ENCODE measurements at regions not wholly inside any gene's neighbourhood (a gene's known extent, or its start where the extent isn't known, plus 50 kb on each side); places are given as distances from the start of the nearest gene placed in this dataset.

DNA sequence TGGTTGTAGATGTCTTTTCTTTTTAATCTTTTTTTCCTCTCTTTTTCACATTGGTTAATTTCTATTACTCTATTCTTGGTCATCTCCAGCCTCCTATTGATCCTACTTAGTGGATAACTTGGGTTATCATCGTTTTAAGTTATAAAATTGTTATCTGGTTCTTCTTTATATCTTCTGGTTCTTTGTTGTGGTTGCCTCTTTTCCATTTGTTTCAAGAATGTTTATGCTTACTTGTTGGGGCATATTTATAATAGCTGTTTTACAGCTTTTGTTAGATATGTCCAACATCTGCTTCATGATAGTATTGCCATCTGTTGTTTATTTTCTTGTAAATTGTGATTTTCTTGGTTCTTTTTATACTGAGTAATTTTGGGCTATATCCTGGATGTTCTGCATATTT is 1429.6 kb downstream of the TBC1D22A start:
- no peak for DNase-seq

GRCh38 chr22:48188231-48188721 is 1425.8 kb downstream of the TBC1D22A start:
- DNase-seq: no peak

DNA sequence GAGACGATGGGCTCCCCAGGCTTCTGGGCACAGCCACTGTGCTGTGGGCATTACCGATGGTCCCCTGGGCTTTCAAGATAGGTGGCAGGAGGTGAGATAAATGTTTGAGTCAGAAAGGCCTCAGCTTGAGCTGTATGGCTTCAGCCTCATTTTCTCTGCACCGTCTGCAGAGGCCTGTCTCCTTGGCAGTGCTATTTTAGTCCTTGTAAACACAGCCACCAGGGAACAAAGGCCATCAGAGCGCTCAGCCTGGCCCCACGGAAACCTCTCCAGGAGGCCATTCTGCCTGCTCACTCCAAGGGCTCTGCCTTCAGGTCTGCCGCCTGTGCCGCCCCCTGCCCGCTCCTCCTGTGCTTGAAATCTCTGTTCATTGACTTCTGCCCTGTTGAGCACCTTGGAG is 1424.9 kb downstream of the TBC1D22A start:
- no peak for DNase-seq

DNA sequence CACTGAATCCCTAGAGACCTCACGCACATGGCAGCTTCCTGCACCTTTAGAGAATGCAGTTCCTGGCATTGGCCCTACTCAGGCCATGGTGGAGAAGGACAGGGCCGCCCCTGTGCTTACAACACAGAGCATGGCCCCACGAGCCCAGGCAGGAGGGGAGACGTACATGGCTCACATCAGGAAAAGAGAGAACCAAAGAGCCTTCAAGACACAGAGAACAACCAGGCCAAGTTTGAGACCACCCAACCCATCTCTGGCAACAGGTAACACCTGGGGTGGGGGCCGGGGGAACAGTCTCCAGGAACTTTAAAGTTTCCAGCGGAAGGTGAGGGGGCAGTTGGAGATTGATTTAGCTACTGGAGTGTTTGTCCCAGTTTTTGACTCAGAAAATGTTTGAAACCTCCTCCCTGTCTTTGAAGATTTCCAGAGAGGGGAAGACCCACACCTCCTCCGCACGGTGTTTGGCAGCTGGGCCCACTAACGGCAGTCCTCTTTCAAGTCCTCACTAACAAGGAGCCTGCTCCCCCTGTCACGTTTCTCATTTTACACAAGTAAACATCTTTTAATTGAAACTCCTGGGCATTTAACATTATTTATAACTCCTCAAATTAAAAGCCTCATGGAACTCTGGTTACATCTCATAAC is 1423.8 kb downstream of the TBC1D22A start:
- no peak for DNase-seq

GRCh38 chr22:48185071-48186055 is 1422.9 kb downstream of the TBC1D22A start:
- DNase-seq: no peak

DNA sequence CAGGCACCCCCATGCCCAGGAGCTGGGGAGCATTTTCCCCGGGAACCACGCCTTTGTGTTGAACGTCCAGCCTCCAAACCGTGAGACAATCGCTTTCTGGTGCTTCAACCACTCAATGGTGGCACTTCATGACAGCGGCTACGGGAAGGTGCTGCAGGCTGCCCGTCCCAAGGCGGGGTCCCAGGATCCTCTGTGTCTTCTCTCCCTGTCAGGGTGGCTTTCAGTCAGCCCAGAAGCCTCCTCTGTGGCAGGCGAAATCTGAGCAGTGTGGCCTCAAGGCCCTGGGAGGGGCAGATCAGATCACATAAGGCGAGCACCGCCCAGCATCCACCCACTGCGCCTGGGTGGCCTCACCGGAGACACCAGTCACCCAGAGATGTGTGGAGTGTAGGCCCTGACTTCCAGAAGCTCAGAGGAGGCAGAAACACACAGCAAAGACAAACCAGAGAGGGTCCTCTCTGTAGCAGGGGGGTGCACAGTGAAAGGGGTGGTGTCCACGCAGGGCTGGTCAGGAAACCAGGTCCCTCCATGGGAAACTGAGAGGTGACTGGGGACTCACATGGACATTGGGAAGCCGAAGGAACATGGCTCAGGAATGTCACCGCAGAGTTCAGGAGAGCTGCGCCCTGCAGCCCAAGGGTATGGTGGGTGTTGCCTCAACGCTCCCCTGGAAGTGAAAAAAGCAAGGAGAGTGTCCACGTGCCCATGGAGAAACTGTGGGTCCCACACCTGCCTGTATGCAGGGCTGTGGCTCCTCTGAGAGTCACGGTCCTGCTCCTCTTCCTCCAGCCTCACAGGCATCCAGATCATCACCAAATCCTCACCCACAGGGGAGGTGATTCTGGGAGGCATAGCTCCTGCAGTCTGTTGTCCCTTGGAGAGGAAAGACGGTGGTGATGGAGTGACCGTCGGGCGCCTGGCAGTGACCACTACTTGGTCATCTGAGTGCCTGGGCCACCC is 1420.7 kb downstream of the TBC1D22A start:
- no peak for DNase-seq

DNA sequence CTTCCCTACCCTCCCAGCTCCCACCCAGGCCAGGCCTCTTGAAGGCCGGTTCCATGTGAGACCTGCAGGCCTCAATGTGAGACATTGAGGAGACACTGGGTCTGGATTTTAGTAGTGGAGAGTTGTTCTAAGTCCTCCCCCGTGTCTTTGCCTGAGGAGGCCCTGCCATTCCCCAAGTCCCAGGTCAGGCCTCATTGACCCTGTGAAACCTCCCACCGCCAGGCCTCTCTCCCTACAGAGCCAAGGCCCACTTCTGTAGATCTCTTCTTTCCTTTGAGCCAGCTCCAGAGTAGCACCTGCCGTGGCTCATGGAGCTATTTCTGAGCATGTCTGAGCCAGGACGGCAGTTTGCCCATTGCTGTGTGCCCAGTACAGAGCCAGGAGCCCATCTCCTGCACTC is 1419.6 kb downstream of the TBC1D22A start:
- no peak for DNase-seq

GRCh38 chr22:48181263-48181955 is 1419.0 kb downstream of the TBC1D22A start:
- DNase-seq: no peak

DNA sequence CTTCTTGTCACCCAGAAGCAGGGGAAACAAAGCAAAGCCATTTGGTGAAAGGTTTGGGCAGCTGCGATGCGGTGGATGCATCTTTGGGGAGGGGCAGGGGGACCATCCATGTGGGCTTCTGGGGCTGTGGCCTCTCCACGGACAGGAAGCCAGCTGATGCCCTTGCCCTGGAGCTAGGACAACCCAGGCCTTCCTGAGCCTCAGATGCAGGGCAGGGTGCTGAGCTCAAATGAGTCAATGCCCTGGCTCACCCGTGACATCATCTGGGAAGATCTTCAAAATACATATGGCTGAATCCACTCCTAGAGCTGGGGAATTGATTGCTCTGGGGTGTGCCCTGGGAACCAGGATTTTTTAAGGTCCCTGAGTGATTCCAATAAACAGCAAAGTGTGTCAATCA is 1418.2 kb downstream of the TBC1D22A start:
- no peak for DNase-seq

DNA sequence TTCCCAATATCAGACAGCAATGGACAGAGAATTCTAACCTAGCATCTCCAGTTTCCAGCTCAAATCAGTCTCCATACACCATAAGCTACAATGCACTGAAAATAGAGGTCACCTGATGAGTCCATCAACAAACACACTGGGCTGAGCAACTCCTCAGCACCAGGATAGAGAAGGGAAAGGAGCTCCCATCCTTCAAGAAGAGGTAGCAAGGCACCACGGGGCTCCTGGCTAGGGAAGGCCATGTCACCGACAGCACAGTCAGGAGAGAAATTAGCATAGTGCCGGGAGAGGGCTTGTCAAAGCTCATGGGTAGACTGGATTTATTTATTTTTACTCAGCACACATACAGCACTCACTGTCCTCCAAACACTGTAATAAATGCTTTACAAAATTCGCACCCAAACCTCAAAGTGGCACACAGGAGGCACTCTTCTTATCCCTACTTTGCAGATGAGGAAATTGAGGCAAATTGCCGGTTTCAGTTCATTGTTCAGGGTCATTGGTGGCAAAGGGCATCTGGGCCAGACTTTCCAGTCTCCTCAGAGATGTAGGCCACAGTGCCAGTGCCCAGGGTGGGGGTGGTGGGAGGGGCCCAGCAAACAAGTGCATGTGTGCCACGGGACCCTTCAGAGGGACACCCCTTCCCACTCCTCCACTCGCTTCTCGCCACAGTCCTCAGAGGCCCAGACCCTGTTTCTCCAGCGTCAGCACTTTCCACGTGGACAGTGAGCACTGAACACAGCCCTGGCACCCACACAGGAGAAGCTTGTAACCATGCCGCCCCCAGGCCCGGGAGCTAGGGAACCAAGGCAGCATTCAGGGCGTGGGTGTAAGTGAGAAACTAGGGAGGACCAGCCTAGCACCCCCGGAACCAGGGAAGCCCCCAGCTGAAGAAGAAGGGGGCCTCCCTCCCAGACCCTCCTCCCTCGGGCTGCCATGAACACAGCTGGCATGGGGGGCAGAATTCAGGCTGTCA is 1417.4 kb downstream of the TBC1D22A start:
- DNase-seq: no peak

DNA sequence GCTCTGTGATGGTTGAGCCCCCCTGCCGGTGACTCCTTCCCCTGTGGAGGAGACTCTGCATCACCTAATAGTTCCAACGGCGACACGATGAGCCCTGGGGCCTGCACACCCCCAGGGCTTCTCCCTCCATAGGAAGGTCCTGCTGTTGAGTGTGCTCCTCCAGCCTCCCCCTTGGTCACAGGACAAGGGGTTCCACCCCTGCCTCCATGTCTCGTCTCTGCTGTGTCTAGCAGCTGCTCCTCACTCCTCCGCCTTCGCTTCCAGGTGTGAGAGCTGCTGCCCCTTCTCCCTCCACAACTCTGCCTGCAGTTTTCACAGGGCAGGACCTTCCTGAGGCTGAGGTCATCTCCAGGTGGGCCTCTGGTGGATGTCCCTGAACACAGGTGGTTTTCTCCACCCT is 1416.1 kb downstream of the TBC1D22A start:
- DNase-seq: no peak

GRCh38 chr22:48177631-48178030 is 1415.2 kb downstream of the TBC1D22A start:
- no peak for DNase-seq

- DNase-seq: no peak
Measured at GRCh38 chr22:48175721-48176120, 1413.3 kb downstream of the TBC1D22A start.

GRCh38 chr22:48173773-48174160 is 1411.3 kb downstream of the TBC1D22A start:
- no peak for DNase-seq

DNA sequence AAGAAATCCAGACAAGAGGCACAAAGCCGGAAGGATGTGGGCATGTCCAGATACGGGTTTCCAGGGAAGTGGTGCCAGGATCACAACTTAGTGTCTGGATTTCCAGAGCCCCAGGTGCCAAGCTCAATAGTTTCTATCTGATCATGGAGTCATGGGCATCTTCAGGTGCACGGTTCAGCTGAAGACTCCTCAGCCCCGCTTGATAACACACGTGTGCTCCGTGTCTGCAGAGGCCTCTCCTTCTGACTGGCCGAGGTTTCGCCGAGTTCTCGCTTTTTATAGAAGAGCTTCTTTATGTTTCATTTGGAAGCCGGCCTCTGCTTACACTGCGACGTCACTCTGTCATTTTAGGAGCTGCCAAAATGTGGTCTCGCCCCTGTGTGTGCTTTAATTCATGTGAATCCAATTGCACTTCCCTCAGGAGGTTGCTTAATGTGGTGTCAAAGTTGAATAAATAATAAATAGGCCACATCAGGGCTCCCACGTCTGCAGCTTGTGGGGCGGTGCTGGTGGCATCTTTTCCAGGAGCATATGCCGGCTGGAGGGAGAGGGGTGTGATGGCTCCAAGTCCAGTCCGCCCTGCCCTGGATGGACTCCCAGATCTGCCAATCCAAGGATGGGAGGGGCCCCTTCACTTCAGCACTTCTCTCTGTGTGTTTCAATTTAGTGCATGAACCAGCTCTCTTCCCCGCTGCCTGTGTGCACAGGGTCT is 1410.8 kb downstream of the TBC1D22A start:
- no peak for DNase-seq

GRCh38 chr22:48171271-48171691 is 1408.8 kb downstream of the TBC1D22A start:
- DNase-seq: no peak

DNA sequence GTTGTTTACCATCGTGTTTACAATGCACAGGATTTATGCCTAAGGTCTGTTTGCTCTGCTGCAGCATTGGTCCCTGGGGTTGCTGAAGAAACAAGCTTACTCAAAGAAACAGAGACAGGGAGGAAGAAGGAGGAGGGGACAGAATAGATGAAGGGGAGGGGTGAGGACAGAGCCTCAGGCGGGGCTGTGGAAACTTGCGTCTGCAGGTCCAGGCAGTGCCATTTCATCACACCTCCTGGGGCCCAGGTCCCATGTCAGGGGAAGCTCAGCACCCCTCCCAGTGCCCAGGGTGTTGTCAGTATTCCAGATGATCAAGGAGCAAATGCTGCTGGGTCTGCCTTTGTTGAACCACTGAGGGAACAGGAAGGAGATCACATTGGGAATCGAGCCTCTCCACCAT is 1406.8 kb downstream of the TBC1D22A start:
- DNase-seq: no peak

GRCh38 chr22:48167238-48167637 is 1404.8 kb downstream of the TBC1D22A start:
- DNase-seq: no peak

- no peak for DNase-seq
Measured at GRCh38 chr22:48161298-48161697, 1398.8 kb downstream of the TBC1D22A start.

GRCh38 chr22:48157676-48158075 is 1395.2 kb downstream of the TBC1D22A start:
- no peak for DNase-seq

Measured in GOT3 (cell line).